ENCODE measurements at regions not wholly inside any gene's neighbourhood (a gene's known extent, or its start where the extent isn't known, plus 50 kb on each side); places are given as distances from the start of the nearest gene placed in this dataset.

- no peak for TF ChIP-seq CTCF (conservative IDR thresholded peaks at IDR 0.05)
- Histone ChIP-seq H2BK20ac (ENCODE audit: low read depth, low read length, poor library complexity, severe bottlenecking) (no peak overlapping the region), H2AFZ (ENCODE audit: low read length) (no peak overlapping the region), H3K27me3 (ENCODE audit: insufficient read depth, low read length) (no peaks in the 10 kb centered on the region), H3K79me2 (ENCODE audit: insufficient read depth, low read length) (no peaks in the 10 kb centered on the region), H2AK5ac (ENCODE audit: insufficient read length, low read length) (no peak overlapping the region), H4K91ac (ENCODE audit: insufficient read length, low read depth, low read length) (no peak overlapping the region), H3K9me3 (ENCODE audit: control insufficient read depth, low read depth, low read length) (peaks cover 6% of the 10 kb centered on the region), H3K4ac (ENCODE audit: low read depth, low read length) (no peak overlapping the region), H4K5ac (ENCODE audit: insufficient read length, low read depth, low read length) (no peak overlapping the region), H4K20me1 (ENCODE audit: control insufficient read depth, insufficient read depth, insufficient read length) (no peaks in the 10 kb centered on the region), H3T11ph (ENCODE audit: low read length) (no peak overlapping the region), H3K56ac (ENCODE audit: insufficient read length, low read depth, low read length) (no peak overlapping the region), H3K9ac (ENCODE audit: extremely low read depth, insufficient read length, low read length) (no peak overlapping the region), H2BK5ac (ENCODE audit: insufficient read length, low read length) (no peak overlapping the region), H3K18ac (ENCODE audit: insufficient read length, low read depth, low read length) (no peak overlapping the region), H3K14ac (ENCODE audit: insufficient read depth, low read length) (no peak overlapping the region), H3K4me2 (ENCODE audit: insufficient read depth, insufficient read length, low read length) (no peak overlapping the region), H3K4me1 (ENCODE audit: insufficient read depth, low read length) (peaks cover 6% of the 10 kb centered on the region; the same call in 1 of the 2 replicates), H2BK15ac (ENCODE audit: low read depth, low read length) (no peak overlapping the region), H2BK12ac (ENCODE audit: insufficient read length, low read depth, low read length) (no peak overlapping the region), H3K23ac (ENCODE audit: insufficient read length, low read depth, low read length) (no peak overlapping the region), H3K23me2 (ENCODE audit: insufficient read length, low read depth, low read length, poor library complexity, severe bottlenecking) (no peaks in the 10 kb centered on the region), H4K8ac (replicated peaks; ENCODE audit: insufficient read length, low read depth, low read length) (no peak overlapping the region), H3K79me1 (ENCODE audit: insufficient read depth, low read depth, low read length, poor library complexity, severe bottlenecking) (no peaks in the 10 kb centered on the region), H2BK120ac (ENCODE audit: low read depth, low read length, poor library complexity, severe bottlenecking) (no peak overlapping the region), H3K27ac (ENCODE audit: insufficient read length, low read depth, low read length) (no peak overlapping the region)
- H3K27me3 Mint-ChIP-seq (ENCODE audit: low read depth): peaks cover 5% of the 10 kb centered on the region; the same call in 1 of the 2 replicates
- H3K27ac Mint-ChIP-seq: no peak overlapping the region
- WGBS (ENCODE audit: extremely low coverage, insufficient read length, low lambda C conversion rate): no CpG with 5 or more reads among the region's 1 CpG
- peaks cover 0 to 12% of the 10 kb centered on the region in 2 experiments; a peak in 2 of 4 replicates for H3K4me1 Mint-ChIP-seq
- peaks cover 17 to 18% of the 10 kb centered on the region in 2 experiments for H3K9me3 Mint-ChIP-seq
- no peak overlapping the region for H3K4me3 Mint-ChIP-seq
- DNase-seq: no peak
- H3K36me3 Mint-ChIP-seq (ENCODE audit: insufficient read depth in 1 of 3, low read depth in 3 of 3): peaks cover 9 to 13% (median 13%) of the 10 kb centered on the region in 3 experiments; a peak in 6 of 7 replicates
Measured at GRCh38 chr1:112060261-112060660, 70.8 kb upstream of the KCND3 start.

Data from H9 (cell line).